Head of caudate nucleus (tissue), 42 donors: ENCODE measurements at regions not wholly inside any gene's neighbourhood (a gene's known extent, or its start where the extent isn't known, plus 50 kb on each side); places are given as distances from the start of the nearest gene placed in this dataset.

Experiments used
- DNase-seq, 42 donors: peaks; one replicate each; pipeline versions ENCODE4 v3.0.0 to v3.0.0-alpha.2; 2020 to 2021; ENCODE audit warnings: mixed read lengths in 7 of 42
- intact Hi-C: fragments of 100-400 bp; cut with DNase I; formaldehyde crosslinking; loops from one replicate; pipeline ENCODE4 v1.15.0; 2022

DNA sequence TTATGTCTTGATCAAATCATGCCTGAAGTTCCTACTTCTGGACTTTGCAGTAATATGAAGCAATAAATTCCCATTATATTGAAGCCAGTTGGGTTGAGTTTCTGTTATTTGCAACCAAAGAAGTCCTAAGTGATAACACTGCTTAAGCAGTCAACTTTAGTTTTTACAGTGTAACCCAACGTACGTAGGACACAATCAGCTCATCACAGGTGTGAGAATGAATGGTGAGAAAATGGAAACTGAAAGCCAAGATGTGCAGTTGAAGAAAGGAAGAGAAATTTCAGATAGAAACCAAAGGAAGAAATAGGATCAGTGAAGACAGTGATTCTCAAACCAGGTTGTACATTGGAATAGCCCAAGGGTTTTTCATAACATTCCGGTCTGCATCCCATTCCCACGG, 211.4 kb upstream of the ZFP64 start:
- intact Hi-C loops: no loop called here
- DNase-seq: no peak

DNA sequence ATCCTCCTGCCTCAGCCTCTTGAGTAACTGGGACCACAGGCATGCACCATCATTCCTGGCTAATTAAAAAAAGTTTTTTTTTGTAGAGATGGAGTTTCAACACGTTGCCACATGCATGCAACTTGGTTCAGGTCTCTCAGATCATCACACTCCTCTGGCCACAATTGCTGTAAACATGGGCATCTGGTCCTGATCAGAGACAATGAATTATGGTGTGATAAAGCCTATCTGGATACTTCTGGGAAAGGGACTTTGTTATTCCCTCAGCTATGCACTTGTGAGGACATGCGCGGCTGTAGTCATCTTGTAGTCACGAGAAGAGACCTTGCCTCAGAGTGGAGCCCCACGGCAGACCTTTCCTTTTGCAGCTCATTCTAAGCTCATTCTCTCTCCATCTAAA, 210.9 kb upstream of the ZFP64 start:
- intact Hi-C loops: no loop called here
- DNase-seq: no peak

DNA sequence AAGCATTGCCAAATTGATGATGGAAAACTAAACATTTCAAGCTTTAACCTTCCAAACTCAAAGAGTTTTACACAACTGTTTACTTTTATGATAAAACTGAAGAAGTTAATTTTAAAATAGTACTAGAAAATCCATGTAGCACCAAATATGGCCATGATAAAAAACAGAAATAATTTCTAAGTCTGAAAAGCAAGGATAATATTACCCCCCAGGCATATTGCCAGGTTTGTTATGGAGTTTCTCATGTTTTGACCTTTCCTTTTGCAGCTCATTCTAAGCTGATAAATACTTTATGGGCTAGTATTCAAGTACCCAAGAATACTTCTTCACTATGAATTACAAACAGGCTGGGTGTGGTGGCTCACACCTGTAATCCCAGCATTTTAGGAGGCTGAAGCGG, 209.9 kb upstream of the ZFP64 start:
- intact Hi-C loops: no loop called here
- no peak for DNase-seq

DNA sequence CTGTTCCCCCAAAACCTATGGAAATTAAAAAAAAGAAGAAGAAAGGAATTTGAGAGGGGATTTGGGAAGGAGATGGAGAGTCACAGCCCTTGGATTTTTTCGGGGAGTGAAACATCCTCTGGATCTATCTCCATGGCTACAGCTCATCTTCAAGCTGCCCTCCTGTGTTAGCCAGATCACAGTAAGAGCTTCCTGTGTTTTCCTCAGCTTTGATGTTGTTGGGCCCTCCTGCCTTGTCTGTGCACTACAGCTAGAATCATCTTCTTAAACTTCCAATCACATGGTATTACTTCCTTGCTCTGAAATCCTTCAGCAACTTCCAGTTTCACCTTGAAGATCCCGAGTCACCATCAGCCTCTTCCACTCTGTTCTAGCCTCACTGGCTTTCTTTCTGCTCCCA, 207.8 kb upstream of the ZFP64 start:
- intact Hi-C loops: no loop called here

DNA sequence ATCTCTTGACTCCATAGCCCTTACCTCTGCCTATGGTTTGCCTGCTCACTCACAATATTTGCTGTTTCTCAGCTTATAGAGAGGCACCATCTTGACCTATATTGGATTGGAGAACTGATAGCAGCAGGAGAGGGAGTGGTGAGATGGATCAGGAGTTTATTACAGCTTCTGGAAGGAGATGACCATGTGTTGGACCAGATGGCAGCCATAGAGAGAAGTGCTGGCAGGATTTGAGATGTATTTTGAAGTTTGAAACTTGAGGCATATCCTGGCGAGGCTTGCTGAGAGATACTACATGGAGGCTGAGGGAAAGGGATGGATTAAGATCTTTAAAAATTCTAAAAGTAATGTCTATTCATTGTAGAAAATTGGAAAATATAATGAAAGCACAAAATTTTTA, 198.0 kb upstream of the ZFP64 start:
- DNase-seq: no peak
- intact Hi-C loops: no loop called here

More for the DNA sequence above, 207.8 kb upstream of the ZFP64 start:
- no peak for DNase-seq

DNA sequence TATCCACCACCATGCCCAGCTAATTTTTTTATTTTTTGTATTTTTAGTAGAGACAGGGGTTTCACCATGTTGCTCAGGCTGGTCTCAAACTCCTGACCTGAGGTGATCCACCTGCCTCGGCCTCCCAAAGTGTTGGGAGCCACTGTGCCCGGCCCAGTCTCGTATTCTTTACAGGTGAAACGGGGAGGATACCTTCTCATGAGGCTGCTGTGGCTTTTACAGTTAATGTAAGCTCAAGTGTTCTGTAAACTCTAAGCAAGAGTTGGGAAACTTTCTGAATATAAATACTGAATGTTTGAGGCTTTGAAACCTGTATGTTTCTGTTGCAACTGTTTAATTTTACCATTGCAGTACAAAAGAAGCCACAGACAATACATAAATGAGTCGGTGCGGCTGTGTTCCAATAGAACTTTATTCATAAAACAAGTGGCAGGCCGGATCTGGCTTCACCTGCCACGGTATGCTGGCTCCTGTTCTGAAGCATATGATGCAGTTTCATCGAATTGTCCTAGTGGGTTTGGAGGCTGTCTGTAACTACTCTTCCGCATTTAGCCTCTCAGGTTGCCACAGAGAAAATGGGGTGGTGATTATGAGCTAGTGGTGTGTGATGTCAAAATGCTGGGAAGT, 192.5 kb upstream of the ZFP64 start:
- intact Hi-C loops: no loop called here
- no peak for DNase-seq

DNA sequence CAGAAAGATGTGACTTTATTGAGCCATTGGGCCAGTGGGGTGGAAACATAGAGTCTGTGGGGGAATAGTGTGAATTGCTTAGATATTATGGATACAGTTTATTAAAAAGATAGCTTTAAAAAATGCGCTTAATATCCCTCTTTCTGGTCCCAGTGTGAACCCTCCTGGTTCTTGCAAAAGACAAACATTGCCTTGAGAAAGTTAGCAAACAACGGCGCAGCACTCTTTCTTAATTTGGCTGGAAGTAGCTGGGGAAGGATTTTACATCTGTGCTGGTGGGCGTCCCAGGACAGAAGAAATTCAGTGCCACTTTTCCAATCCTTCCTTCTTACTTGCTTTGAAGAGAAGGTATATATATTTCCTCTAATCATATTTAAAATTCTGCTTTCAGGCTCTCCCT, 191.4 kb upstream of the ZFP64 start:
- intact Hi-C loops: no loop called here
- DNase-seq: no peak

DNA sequence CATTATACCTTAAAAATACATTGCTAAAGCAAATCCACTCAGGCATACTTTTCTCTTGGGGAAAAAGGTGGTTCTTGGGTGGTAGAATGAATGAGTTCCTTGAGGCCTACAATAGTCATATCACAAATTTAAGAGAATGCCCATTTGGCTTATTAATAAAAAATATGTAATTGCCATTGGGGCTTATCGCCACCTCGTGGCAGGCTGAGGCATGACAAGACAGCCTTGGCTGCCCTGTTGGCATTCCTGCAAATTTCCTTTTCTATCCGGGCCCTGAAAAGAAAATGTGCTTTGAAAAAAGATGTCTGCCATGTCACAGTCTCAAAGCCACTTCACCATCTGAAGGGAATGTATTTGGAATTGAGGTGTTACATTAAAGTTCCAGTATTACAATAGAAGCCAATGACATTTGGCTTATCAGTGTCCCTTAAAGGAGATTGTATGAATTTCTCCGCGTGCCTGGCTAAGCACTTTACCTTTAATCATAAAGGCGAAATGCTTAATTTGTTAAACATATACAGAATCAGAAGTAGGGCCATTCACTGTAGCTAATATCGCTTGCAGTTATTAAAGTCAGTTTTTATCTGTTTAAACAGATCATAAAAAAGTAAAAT, 188.3 kb upstream of the ZFP64 start:
- peak in 31 of 42 donors; percentile 5 to 72 (median 29) for DNase-seq
- intact Hi-C loops: no loop called here

DNA sequence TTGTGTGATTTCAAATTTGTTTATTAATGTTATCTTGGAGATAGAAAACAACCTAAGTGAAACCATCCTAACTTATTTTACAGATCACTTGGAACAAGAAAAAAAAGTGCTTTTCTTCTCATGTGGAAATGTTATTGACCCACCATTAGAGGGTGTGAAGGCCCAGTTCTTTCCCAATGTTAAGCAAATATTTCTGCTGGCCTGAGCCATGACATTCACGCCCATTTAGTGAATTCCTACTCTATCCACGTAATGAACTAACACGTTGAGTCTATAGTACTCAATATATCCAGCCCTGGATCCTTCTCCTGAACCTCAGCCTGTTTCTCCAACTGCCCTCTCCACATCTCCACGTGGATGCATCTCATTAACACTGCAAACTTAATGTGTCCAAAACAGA, 180.6 kb upstream of the ZFP64 start:
- intact Hi-C loops: no loop called here
- DNase-seq: no peak

DNA sequence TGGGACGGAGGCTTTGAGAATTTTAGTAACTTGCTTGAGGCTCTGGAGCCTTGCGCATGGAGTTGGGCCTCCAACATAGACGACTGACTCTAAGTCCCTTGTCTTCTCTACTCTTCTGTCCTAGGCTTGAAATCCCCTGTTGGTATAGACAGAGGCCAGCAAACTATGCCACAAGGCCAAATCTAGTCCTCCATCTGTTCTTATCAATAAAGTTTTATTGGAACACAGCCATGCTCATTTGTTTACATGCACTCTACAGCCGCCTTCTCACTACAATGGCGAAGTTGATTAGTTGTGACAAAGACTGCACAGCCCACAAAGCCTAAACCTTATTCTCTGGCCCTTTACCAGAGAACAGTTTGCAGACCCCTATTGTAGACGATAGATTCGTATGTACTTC, 174.1 kb upstream of the ZFP64 start:
- intact Hi-C loops: no loop called here

DNA sequence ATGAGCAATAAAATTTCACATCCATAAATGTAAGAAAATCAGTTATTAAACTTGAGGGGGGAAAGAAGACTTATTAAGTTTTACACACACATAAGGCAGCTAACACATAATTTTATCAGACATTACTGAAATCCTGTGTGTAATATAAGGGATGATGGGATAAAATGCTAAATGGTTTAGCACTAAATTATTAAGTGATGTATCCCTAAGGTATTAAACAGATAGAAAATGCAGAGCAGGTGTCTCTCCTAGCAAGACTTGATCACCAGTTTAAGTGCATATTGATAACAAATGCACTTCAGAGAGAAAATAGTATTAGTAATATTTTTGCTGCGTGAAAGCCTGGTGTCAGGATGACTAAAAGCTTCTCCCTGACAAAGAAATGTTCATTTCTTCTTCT, 172.8 kb upstream of the ZFP64 start:
- no peak for DNase-seq

More for the DNA sequence above, 174.1 kb upstream of the ZFP64 start:
- no peak for DNase-seq

DNA sequence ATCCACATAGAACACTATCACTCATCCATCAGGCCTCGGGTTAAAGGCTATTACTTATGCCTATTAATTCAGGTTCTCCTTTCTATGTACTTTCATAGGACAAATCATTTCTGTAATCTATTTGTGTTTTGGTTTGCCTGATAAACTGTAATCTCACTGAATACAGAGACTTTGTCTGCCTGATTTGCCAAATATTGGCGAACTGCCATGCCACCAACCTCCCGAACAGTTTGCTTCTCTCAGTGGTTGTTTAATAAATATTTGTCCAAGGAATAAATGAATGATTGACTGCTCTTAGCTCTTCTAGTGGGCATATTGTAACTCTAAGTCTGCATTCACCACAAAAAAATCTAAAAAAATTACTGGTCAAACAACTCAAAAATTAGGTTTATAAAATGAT, 170.1 kb upstream of the ZFP64 start:
- no peak for DNase-seq
- intact Hi-C loops: no loop called here

More for the DNA sequence above, 172.8 kb upstream of the ZFP64 start:
- intact Hi-C loops: no loop called here

DNA sequence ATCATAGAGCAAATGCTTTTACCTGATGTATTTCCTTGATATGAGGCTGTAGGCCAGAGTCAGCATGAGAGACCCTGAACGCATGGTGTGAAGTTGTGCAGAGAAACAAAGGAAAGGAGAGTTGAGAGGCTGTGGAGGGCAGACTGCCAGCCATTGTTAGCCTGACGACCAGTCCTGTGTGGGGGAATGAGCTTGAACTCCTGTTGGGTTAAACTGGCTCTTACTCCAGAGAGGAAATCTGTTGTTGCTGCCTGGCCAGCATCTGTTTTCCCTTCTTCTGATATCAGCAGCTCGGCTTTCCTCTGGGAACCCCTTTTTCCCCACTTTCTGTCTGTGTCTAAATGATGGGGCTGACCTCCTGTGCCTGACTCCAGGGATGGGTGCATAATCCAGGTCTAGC, 158.2 kb upstream of the ZFP64 start:
- DNase-seq: no peak
- intact Hi-C loops: no loop called here

DNA sequence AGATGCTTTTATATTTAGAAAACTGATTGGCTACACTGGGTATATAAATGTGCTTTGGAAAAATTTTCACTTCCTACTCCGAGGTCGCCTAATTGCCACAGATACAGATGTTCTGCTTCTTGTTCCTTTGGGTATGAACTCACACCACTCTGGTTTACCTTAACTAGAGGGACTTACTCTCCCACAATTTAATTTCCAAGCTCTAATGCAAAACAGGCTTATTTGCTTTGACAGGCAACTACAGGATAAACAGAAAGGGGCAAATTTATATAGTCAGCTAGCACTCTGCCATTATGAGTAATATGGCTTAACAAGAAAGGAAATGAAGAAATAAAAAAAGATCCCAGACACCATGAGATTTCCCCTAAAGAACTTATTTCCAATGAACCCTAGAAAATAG, 156.9 kb upstream of the ZFP64 start:
- intact Hi-C loops: no loop called here

DNA sequence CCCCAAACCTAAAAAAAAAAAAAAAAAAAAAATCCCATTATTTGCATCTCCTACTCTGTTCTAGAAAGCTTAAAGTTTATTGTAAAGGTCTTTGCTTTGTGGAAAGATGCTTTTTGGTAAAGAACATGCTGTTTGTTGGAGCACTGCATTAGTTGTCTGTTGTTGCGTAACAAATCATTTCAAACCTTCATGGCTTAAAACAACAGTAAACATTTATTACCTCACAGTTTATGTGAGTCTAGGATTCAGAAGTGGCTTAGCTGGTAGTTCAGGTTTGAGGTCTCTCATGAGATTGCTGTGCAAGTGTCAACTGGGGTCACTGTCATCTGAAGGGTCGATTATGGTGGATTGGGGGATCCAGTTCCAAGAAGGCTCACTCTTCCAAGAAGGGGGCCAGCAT, 155.2 kb upstream of the ZFP64 start:
- intact Hi-C loops: no loop called here
- no peak for DNase-seq

More for the DNA sequence above, 156.9 kb upstream of the ZFP64 start:
- no peak for DNase-seq

DNA sequence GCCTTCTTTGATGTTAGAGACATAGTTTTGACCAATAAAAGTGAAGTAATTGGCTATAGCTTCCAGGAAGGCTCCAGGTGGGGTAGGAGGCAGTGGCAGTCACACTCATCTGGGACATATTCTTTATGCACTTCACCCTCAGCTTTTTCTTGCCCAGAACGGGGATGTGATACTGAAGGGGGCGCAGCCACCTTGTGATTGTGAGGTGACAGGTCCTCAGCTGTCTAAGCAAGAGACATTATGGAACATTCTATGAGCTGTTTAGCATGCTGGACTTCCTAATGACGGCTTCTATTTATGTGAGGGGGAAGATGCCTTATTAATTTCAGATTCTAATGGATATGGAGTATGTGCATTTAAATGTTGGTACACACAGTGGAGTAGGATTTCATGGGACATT, 151.3 kb upstream of the ZFP64 start:
- intact Hi-C loops: no loop called here
- no peak for DNase-seq

DNA sequence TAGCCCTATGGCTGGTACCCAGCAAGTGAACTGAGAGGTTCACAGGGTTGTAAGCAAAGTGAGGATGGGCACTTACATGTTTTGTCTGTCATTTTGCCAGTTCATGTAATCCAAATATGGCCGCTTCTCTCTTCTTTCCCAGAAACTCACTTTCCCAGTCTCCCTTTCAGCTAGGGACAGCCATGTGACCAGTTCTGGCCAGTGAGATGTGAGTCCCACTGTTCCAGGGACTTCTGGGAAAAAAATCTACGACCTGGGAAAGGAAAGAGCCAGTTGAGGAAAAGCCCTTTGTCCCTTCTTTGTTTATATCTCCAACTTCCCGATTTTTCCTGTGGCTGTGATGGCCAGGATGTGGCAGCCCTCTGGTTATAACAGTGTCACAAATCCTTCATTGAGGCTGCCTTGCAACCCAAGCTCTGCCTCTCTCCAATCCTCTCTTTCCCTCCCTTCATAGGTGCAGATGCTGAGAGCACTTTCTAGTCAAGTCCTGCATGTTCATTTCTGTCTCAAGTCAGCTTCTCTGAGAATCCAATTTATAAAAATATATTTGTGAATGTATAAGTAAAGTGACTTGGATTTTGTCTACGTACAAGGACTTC, 148.6 kb upstream of the ZFP64 start:
- intact Hi-C loops: no loop called here
- DNase-seq: no peak

DNA sequence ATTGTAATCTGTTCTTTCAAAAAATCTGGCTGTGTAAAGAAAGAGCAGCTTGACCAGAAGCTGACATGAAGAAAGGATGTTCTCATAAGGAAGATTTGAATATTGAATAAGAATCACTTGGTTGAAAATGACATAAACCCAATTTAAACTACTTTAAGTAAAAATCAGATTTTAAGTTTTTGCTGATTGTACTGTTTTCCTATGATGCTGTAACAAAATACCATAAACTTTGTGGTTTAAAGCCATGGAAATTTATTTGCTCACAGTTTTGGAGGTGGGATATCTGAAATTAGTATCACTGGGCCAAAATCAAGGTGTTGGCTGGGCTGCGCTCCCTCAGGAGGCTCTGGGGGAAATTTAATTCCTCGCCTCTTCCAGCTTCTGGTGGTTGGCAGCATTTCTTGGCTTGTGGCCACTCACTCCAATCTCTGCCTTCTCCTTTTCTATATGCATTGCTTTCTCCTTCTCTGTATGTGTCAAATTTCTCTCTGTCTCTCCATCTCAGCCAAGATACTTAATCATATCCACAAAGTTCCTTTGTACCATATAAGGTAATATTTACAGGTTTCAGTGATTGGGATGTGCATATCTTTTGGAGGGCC, 141.2 kb upstream of the ZFP64 start:
- intact Hi-C loops: no loop called here
- DNase-seq: no peak

DNA sequence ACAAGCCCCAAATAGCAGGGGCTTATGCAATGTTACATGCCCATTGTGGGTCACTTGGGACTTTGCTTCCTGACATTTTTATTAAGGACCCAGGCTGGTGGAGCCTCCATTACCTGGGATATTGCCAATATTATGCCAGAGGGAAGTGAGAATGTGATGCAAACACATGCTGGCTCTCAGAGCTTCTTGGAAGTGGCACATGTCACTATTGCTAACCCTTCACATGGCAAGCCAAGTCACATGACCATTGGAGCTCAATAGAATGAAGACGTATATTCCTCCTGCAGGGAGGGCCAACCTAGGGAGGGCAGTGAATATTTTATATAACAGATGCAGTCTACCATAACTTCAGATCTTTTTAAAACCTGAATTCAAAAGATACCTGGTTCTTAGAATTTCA, 140.7 kb upstream of the ZFP64 start:
- DNase-seq: no peak
- intact Hi-C loops: no loop called here

DNA sequence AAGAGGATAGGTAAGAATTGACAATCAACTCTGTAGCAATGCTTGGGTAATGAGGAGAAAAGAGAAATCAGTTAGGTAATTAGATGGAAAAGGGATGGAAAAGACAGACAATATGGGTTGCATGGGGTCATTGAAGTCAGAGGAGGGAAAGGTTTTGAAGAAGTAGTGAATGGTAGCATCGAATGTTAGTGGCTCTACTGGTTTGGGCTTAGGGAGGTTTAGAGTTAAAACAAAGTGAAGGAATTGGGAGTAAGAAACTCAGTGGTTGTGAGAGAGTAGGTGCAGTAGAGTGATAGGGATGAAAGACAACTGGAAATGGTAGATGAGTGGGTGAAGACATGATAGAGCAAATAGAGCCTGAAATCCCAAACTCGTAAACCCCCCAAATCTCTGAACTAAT, 140.1 kb upstream of the ZFP64 start:
- no peak for DNase-seq
- intact Hi-C loops: no loop called here

DNA sequence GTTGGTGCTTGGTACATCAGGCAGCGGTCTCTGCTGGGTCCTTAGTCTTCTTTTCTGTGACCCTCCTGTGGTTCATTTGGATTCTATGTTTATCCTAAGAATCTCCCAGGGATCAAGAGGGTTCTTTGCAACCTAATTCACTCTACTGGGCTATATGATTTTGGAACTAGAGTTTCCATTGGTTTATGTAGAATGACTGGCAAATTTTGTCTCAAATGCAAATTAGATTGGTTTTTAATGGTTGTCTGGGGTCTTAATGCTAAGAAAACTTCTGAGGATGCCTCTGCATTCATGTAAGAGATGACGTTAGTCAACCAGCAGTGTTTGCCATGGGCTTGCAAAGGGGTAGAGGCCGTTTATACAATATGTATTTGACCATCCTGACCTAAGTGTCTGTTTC, 129.8 kb upstream of the ZFP64 start:
- intact Hi-C loops: no loop called here
- DNase-seq: no peak
